Stimulated activated naive CD8-positive, alpha-beta T cell treated with anti-CD3 and anti-CD28 coated beads, Interleukin-15, Interleukin-2, amounts not matched to agents 100 ng/mL and 50 ng/mL, for 24 hours (primary cell): ENCODE measurements at regions not wholly inside any gene's neighbourhood (a gene's known extent, or its start where the extent isn't known, plus 50 kb on each side); places are given as distances from the start of the nearest gene placed in this dataset.

Experiments used
- H3K27ac Mint-ChIP-seq: one replicate; pipeline ENCODE4 v1.8.0; 2021; ENCODE audit warnings: mild to moderate bottlenecking, mixed read lengths
- H3K27me3 Mint-ChIP-seq: one replicate; pipeline ENCODE4 v1.8.0; 2021; ENCODE audit warnings: mixed read lengths
- H3K36me3 Mint-ChIP-seq: one replicate; pipeline ENCODE4 v1.8.0; 2021; ENCODE audit warnings: low read depth, mixed read lengths
- H3K4me1 Mint-ChIP-seq: one replicate; pipeline ENCODE4 v1.8.0; 2021; ENCODE audit warnings: low read depth, mixed read lengths
- H3K4me3 Mint-ChIP-seq: one replicate; pipeline ENCODE4 v1.8.0; 2021; ENCODE audit warnings: mild to moderate bottlenecking, mixed read lengths
- H3K9me3 Mint-ChIP-seq: one replicate; pipeline ENCODE4 v1.8.0; 2021; ENCODE audit warnings: mixed read lengths

GRCh38 chr15:36469311-36469966 is 110.0 kb upstream of the CDIN1 start:
- Mint-ChIP-seq H3K27me3 (no peaks in the 10 kb centered on the region), H3K4me1 (no peaks in the 10 kb centered on the region), H3K27ac (no peak overlapping the region), H3K36me3 (no peaks in the 10 kb centered on the region), H3K4me3 (no peak overlapping the region), H3K9me3 (no peaks in the 10 kb centered on the region)

- no peaks in the 10 kb centered on the region for H3K4me1 Mint-ChIP-seq
- no peaks in the 10 kb centered on the region for H3K9me3 Mint-ChIP-seq
- no peaks in the 10 kb centered on the region for H3K27me3 Mint-ChIP-seq
- no peak overlapping the region for H3K4me3 Mint-ChIP-seq
- H3K27ac Mint-ChIP-seq = no peak overlapping the region
- H3K36me3 Mint-ChIP-seq = no peaks in the 10 kb centered on the region
These were observed 106.8 kb upstream of the CDIN1 start for GRCh38 chr15:36472672-36473071.

GRCh38 chr15:36478561-36478960 is 100.9 kb upstream of the CDIN1 start:
- Mint-ChIP-seq H3K4me1 (no peaks in the 10 kb centered on the region), H3K36me3 (no peaks in the 10 kb centered on the region), H3K9me3 (no peaks in the 10 kb centered on the region), H3K27ac (no peak overlapping the region), H3K27me3 (peaks cover 6% of the 10 kb centered on the region), H3K4me3 (no peak overlapping the region)

- no peak overlapping the region for H3K4me3 Mint-ChIP-seq
- no peak overlapping the region for H3K27ac Mint-ChIP-seq
- no peaks in the 10 kb centered on the region for H3K9me3 Mint-ChIP-seq
- H3K36me3 Mint-ChIP-seq = no peaks in the 10 kb centered on the region
- peaks cover 6% of the 10 kb centered on the region for H3K27me3 Mint-ChIP-seq
- H3K4me1 Mint-ChIP-seq = no peaks in the 10 kb centered on the region
These were observed 100.1 kb upstream of the CDIN1 start for GRCh38 chr15:36479200-36479896.

GRCh38 chr15:36481156-36481555 is 98.3 kb upstream of the CDIN1 start:
- Mint-ChIP-seq H3K4me1 (no peaks in the 10 kb centered on the region), H3K36me3 (no peaks in the 10 kb centered on the region), H3K27me3 (peaks cover 8% of the 10 kb centered on the region), H3K9me3 (no peaks in the 10 kb centered on the region), H3K27ac (no peak overlapping the region), H3K4me3 (no peak overlapping the region)

GRCh38 chr15:36483409-36483808 is 96.0 kb upstream of the CDIN1 start:
- H3K36me3 Mint-ChIP-seq = no peaks in the 10 kb centered on the region
- H3K9me3 Mint-ChIP-seq = no peaks in the 10 kb centered on the region
- no peak overlapping the region for H3K27ac Mint-ChIP-seq
- no peak overlapping the region for H3K4me3 Mint-ChIP-seq
- H3K4me1 Mint-ChIP-seq = no peaks in the 10 kb centered on the region
- peaks cover 8% of the 10 kb centered on the region for H3K27me3 Mint-ChIP-seq

GRCh38 chr15:36484038-36484778 is 95.2 kb upstream of the CDIN1 start:
- Mint-ChIP-seq H3K9me3 (no peaks in the 10 kb centered on the region), H3K27me3 (peaks cover 8% of the 10 kb centered on the region), H3K27ac (no peak overlapping the region), H3K4me1 (no peaks in the 10 kb centered on the region), H3K36me3 (no peaks in the 10 kb centered on the region), H3K4me3 (no peak overlapping the region)

- Mint-ChIP-seq H3K27me3 (peaks cover 6% of the 10 kb centered on the region), H3K27ac (no peak overlapping the region), H3K4me3 (no peak overlapping the region), H3K4me1 (no peaks in the 10 kb centered on the region), H3K36me3 (no peaks in the 10 kb centered on the region), H3K9me3 (no peaks in the 10 kb centered on the region)
These were observed 87.5 kb upstream of the CDIN1 start for GRCh38 chr15:36491912-36492311.

GRCh38 chr15:36495456-36495991 is 83.9 kb upstream of the CDIN1 start:
- peaks cover 14% of the 10 kb centered on the region for H3K27me3 Mint-ChIP-seq

GRCh38 chr15:36497901-36498300 is 81.5 kb upstream of the CDIN1 start:
- Mint-ChIP-seq H3K4me1 (no peaks in the 10 kb centered on the region), H3K36me3 (no peaks in the 10 kb centered on the region), H3K27ac (no peak overlapping the region), H3K9me3 (no peaks in the 10 kb centered on the region), H3K27me3 (peaks cover 19% of the 10 kb centered on the region), H3K4me3 (no peak overlapping the region)

More at GRCh38 chr15:36495456-36495991, 83.9 kb upstream of the CDIN1 start:
- H3K27ac Mint-ChIP-seq = no peak overlapping the region
- no peaks in the 10 kb centered on the region for H3K36me3 Mint-ChIP-seq
- H3K4me3 Mint-ChIP-seq = no peak overlapping the region
- no peaks in the 10 kb centered on the region for H3K9me3 Mint-ChIP-seq
- no peaks in the 10 kb centered on the region for H3K4me1 Mint-ChIP-seq

- Mint-ChIP-seq H3K4me1 (no peaks in the 10 kb centered on the region), H3K27me3 (peaks cover 24% of the 10 kb centered on the region), H3K4me3 (no peak overlapping the region)
These were observed 81.0 kb upstream of the CDIN1 start for GRCh38 chr15:36498401-36498800.

GRCh38 chr15:36498916-36499315 is 80.5 kb upstream of the CDIN1 start:
- peaks cover 29% of the 10 kb centered on the region for H3K27me3 Mint-ChIP-seq
- no peaks in the 10 kb centered on the region for H3K4me1 Mint-ChIP-seq
- no peaks in the 10 kb centered on the region for H3K9me3 Mint-ChIP-seq
- no peak overlapping the region for H3K4me3 Mint-ChIP-seq
- H3K27ac Mint-ChIP-seq = no peak overlapping the region
- no peaks in the 10 kb centered on the region for H3K36me3 Mint-ChIP-seq

More at GRCh38 chr15:36498401-36498800, 81.0 kb upstream of the CDIN1 start:
- Mint-ChIP-seq H3K36me3 (no peaks in the 10 kb centered on the region), H3K9me3 (no peaks in the 10 kb centered on the region), H3K27ac (no peak overlapping the region)

GRCh38 chr15:36499412-36500389 is 79.7 kb upstream of the CDIN1 start:
- H3K4me1 Mint-ChIP-seq = no peaks in the 10 kb centered on the region

GRCh38 chr15:36501063-36501678 is 78.3 kb upstream of the CDIN1 start:
- H3K27ac Mint-ChIP-seq = no peak overlapping the region
- H3K4me3 Mint-ChIP-seq = no peak overlapping the region
- H3K4me1 Mint-ChIP-seq = no peaks in the 10 kb centered on the region
- no peaks in the 10 kb centered on the region for H3K9me3 Mint-ChIP-seq
- H3K36me3 Mint-ChIP-seq = no peaks in the 10 kb centered on the region
- peaks cover 31% of the 10 kb centered on the region for H3K27me3 Mint-ChIP-seq

More at GRCh38 chr15:36499412-36500389, 79.7 kb upstream of the CDIN1 start:
- Mint-ChIP-seq H3K4me3 (no peak overlapping the region), H3K27me3 (peaks cover 31% of the 10 kb centered on the region), H3K9me3 (no peaks in the 10 kb centered on the region), H3K27ac (no peak overlapping the region), H3K36me3 (no peaks in the 10 kb centered on the region)
